ENCODE measurements at regions not wholly inside any gene's neighbourhood (a gene's known extent, or its start where the extent isn't known, plus 50 kb on each side); places are given as distances from the start of the nearest gene placed in this dataset.

- Histone ChIP-seq H3K9me3 (ENCODE audit: control insufficient read depth in 1 of 2, low read length in 2 of 2) (no peaks in the 10 kb centered on the region), H3K27me3 (ENCODE audit: low read depth, low read length) (no peaks in the 10 kb centered on the region), H3K36me3 (ENCODE audit: control insufficient read depth in 1 of 2, insufficient read depth in 2 of 2, low read length in 2 of 2) (no peaks in the 10 kb centered on the region), H3K4me1 (ENCODE audit: control insufficient read depth in 1 of 2, insufficient read depth in 2 of 2, low read length in 2 of 2) (no peaks in the 10 kb centered on the region), H3K4me3 (ENCODE audit: low read depth in 1 of 2, low read length in 2 of 2) (no peak overlapping the region), H3K27ac (ENCODE audit: low read length) (no peak overlapping the region)
These were observed 1053.7 kb upstream of the ZEB2 start for GRCh38 chr2:145573608-145574007.

DNA sequence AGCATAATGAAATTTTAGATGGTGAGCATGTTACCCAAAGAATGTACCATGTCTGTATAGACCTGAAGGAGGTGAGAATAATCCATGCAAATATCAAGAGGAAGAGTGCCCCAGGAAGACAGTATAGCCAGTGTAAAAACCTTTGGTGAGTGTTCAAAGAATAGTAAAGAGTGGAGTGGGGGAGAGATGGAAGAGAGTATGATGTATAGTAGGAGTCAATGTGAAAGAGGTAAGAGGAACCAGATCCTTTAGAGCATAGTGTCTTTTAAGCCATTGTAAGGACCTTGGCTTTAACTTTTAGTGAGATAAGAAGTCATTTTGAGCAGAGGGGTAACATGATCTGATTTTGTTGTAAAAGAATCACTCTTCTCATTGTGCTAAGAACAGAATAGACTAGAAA, 1052.3 kb upstream of the ZEB2 start:
- Histone ChIP-seq H3K9me3 (ENCODE audit: control insufficient read depth in 1 of 2, low read length in 2 of 2) (no peaks in the 10 kb centered on the region), H3K27me3 (ENCODE audit: low read depth, low read length) (no peaks in the 10 kb centered on the region), H3K4me1 (ENCODE audit: control insufficient read depth in 1 of 2, insufficient read depth in 2 of 2, low read length in 2 of 2) (no peaks in the 10 kb centered on the region), H3K36me3 (ENCODE audit: control insufficient read depth in 1 of 2, insufficient read depth in 2 of 2, low read length in 2 of 2) (no peaks in the 10 kb centered on the region), H3K4me3 (ENCODE audit: low read depth in 1 of 2, low read length in 2 of 2) (no peak overlapping the region), H3K27ac (ENCODE audit: low read length) (no peak overlapping the region)

GRCh38 chr2:145569108-145569507, 1049.2 kb upstream of the ZEB2 start:
- Histone ChIP-seq H3K4me3 (ENCODE audit: low read depth in 1 of 2, low read length in 2 of 2) (no peak overlapping the region), H3K27ac (ENCODE audit: low read length) (no peak overlapping the region), H3K27me3 (ENCODE audit: low read depth, low read length) (no peaks in the 10 kb centered on the region), H3K9me3 (ENCODE audit: control insufficient read depth in 1 of 2, low read length in 2 of 2) (no peaks in the 10 kb centered on the region), H3K4me1 (ENCODE audit: control insufficient read depth in 1 of 2, insufficient read depth in 2 of 2, low read length in 2 of 2) (peaks cover 0 to 6% of the 10 kb centered on the region in 2 donors), H3K36me3 (ENCODE audit: control insufficient read depth in 1 of 2, insufficient read depth in 2 of 2, low read length in 2 of 2) (no peaks in the 10 kb centered on the region)

DNA sequence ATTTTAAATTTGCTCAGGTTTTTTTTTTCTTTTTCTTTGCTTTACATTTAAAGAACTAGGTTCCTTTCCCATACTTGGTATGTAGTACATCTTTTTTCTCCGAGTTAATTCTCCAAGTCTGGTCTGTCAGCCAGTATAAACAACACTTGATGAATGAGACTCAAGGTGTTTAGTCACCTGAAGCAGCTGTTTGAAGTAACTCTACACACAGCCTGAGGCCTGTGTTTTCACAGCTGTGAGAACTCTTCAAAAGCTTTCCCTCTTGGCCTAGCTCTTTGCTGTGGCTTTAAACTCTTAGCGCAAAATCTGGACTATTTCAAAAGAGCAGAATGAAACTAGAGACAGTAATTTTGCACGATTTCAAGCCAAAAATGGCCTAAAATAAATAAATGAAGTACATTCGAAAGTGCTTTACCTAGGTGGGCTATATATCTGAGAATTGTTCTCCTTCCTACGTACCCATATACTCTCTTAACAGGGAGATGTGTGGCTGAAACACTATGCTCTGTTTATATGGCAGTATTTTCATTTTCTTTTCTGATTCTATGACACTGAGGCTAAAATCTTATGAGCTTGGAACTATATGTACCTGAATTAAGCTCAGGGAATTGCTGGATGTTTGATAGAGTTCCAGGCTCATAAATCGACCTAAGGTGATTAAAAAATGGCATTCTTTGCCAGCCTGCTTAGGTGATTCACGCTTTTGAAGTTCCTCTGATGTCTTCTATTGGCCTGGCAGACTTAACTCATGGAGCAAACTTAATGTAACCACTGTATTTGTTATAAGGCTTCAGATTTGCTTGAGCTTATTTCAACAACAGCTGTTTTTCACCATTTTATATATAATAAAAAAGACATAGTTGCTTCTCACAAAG, 1044.1 kb upstream of the ZEB2 start:
- Histone ChIP-seq H3K4me3 (ENCODE audit: low read depth in 1 of 2, low read length in 2 of 2) (no peak overlapping the region), H3K4me1 (ENCODE audit: control insufficient read depth in 1 of 2, insufficient read depth in 2 of 2, low read length in 2 of 2) (peaks cover 0 to 6% of the 10 kb centered on the region in 2 donors), H3K36me3 (ENCODE audit: control insufficient read depth in 1 of 2, insufficient read depth in 2 of 2, low read length in 2 of 2) (no peaks in the 10 kb centered on the region), H3K27me3 (ENCODE audit: low read depth, low read length) (no peaks in the 10 kb centered on the region), H3K27ac (ENCODE audit: low read length) (no peak overlapping the region), H3K9me3 (ENCODE audit: control insufficient read depth in 1 of 2, low read length in 2 of 2) (no peaks in the 10 kb centered on the region)

DNA sequence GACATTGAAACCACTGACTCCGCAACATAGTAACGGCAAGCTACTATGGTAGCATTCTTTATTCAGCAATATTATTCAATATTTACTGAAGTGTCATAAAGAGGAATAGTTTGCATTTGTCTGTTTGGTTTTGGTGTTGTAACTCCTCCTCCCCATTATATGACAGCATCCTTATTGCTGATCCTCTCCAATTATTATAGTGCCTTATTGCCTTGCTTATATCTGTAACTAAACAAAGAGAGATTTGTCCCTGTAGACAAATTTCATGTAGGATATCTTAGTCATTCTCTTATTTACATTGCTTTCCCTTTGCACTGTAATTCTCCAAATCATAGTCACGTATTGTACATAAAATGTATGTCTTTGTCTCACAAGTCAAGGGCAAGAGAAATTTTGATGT, 1041.2 kb upstream of the ZEB2 start:
- Histone ChIP-seq H3K36me3 (ENCODE audit: control insufficient read depth in 1 of 2, insufficient read depth in 2 of 2, low read length in 2 of 2) (no peaks in the 10 kb centered on the region), H3K9me3 (ENCODE audit: control insufficient read depth in 1 of 2, low read length in 2 of 2) (no peaks in the 10 kb centered on the region), H3K4me3 (ENCODE audit: low read depth in 1 of 2, low read length in 2 of 2) (no peak overlapping the region), H3K27me3 (ENCODE audit: low read depth, low read length) (no peaks in the 10 kb centered on the region), H3K4me1 (ENCODE audit: control insufficient read depth in 1 of 2, insufficient read depth in 2 of 2, low read length in 2 of 2) (peaks cover 0 to 6% of the 10 kb centered on the region in 2 donors), H3K27ac (ENCODE audit: low read length) (no peak overlapping the region)

DNA sequence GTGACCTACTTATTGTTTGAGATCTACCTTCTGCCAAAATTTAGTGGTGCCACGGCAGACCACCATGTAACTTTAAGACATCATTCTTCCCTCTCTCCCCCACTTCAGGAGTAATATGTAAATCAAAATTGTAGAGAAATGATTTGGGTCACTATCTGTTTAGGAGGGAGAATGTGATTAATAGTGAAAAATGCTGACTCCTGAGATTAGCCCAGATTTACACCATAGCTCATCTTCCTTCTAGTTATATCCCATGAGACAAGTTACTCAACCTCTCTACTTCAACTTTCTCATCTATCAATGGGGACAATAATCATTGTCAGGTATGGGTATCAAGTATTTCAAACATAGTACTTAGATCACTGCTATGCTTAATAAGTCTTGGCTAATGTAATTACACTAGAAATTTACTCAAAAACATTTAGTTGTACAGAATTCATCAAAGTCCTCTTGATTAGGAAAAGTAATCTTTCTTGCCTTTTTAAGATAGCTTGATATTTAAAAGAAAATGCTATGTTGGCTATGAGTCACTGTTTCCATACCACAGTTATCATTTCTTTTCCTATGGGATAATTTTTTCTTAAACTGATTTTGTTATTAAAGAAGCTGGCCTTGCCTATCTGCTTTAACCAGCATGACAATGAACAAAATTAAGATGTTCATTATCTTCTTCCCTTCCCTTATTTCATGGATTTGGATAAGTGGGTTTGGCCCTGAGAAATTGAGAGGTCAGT, 1038.9 kb upstream of the ZEB2 start:
- no peak overlapping the region for H3K4me3 ChIP-seq (ENCODE audit: low read depth in 1 of 2, low read length in 2 of 2)
- H3K27me3 ChIP-seq (ENCODE audit: low read depth, low read length), result no peaks in the 10 kb centered on the region
- no peaks in the 10 kb centered on the region for H3K36me3 ChIP-seq (ENCODE audit: control insufficient read depth in 1 of 2, insufficient read depth in 2 of 2, low read length in 2 of 2)
- H3K9me3 ChIP-seq (ENCODE audit: control insufficient read depth in 1 of 2, low read length in 2 of 2), result no peaks in the 10 kb centered on the region
- H3K4me1 ChIP-seq (ENCODE audit: control insufficient read depth in 1 of 2, insufficient read depth in 2 of 2, low read length in 2 of 2), result no peaks in the 10 kb centered on the region
- no peak overlapping the region for H3K27ac ChIP-seq (ENCODE audit: low read length)

DNA sequence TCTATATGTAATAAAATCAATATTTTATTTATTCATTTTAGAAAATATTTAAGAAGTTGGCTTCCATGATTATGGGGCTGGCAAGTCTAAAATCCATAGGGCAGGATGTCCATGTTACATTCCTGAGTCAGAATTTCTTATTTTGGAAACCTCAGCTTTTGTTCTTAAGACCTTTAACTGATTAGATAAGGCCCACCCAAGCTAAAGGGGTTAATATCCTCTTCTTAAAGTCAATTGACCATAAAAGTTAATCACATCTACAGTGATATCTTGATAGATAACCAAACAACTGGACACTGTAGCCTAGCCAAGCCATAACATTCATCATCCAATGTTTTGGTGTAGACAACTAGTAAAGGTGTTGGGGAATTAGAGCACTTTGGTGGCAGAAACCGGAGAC, 1035.4 kb upstream of the ZEB2 start:
- Histone ChIP-seq H3K36me3 (ENCODE audit: control insufficient read depth in 1 of 2, insufficient read depth in 2 of 2, low read length in 2 of 2) (no peaks in the 10 kb centered on the region), H3K4me3 (ENCODE audit: low read depth in 1 of 2, low read length in 2 of 2) (no peak overlapping the region), H3K27ac (ENCODE audit: low read length) (no peak overlapping the region), H3K27me3 (ENCODE audit: low read depth, low read length) (no peaks in the 10 kb centered on the region), H3K9me3 (ENCODE audit: control insufficient read depth in 1 of 2, low read length in 2 of 2) (no peaks in the 10 kb centered on the region), H3K4me1 (ENCODE audit: control insufficient read depth in 1 of 2, insufficient read depth in 2 of 2, low read length in 2 of 2) (no peaks in the 10 kb centered on the region)

- Histone ChIP-seq H3K9me3 (ENCODE audit: control insufficient read depth in 1 of 2, low read length in 2 of 2) (no peaks in the 10 kb centered on the region), H3K4me1 (ENCODE audit: control insufficient read depth in 1 of 2, insufficient read depth in 2 of 2, low read length in 2 of 2) (no peaks in the 10 kb centered on the region), H3K27me3 (ENCODE audit: low read depth, low read length) (no peaks in the 10 kb centered on the region), H3K4me3 (ENCODE audit: low read depth in 1 of 2, low read length in 2 of 2) (no peak overlapping the region), H3K36me3 (ENCODE audit: control insufficient read depth in 1 of 2, insufficient read depth in 2 of 2, low read length in 2 of 2) (no peaks in the 10 kb centered on the region), H3K27ac (ENCODE audit: low read length) (no peak overlapping the region)
These were observed 1031.8 kb upstream of the ZEB2 start for GRCh38 chr2:145551686-145552085.

- H3K27me3 ChIP-seq (ENCODE audit: low read depth, low read length), result no peaks in the 10 kb centered on the region
- no peaks in the 10 kb centered on the region for H3K9me3 ChIP-seq (ENCODE audit: control insufficient read depth in 1 of 2, low read length in 2 of 2)
These were observed 1028.6 kb upstream of the ZEB2 start for GRCh38 chr2:145548479-145548878.

GRCh38 chr2:145547620-145548019, 1027.7 kb upstream of the ZEB2 start:
- Histone ChIP-seq H3K27ac (ENCODE audit: low read length) (no peak overlapping the region), H3K9me3 (ENCODE audit: control insufficient read depth in 1 of 2, low read length in 2 of 2) (no peaks in the 10 kb centered on the region), H3K4me1 (ENCODE audit: control insufficient read depth in 1 of 2, insufficient read depth in 2 of 2, low read length in 2 of 2) (no peaks in the 10 kb centered on the region)

More at GRCh38 chr2:145548479-145548878, 1028.6 kb upstream of the ZEB2 start:
- Histone ChIP-seq H3K27ac (ENCODE audit: low read length) (no peak overlapping the region), H3K36me3 (ENCODE audit: control insufficient read depth in 1 of 2, insufficient read depth in 2 of 2, low read length in 2 of 2) (no peaks in the 10 kb centered on the region), H3K4me1 (ENCODE audit: control insufficient read depth in 1 of 2, insufficient read depth in 2 of 2, low read length in 2 of 2) (no peaks in the 10 kb centered on the region), H3K4me3 (ENCODE audit: low read depth in 1 of 2, low read length in 2 of 2) (no peak overlapping the region)

GRCh38 chr2:145546091-145546490, 1026.2 kb upstream of the ZEB2 start:
- Histone ChIP-seq H3K4me1 (ENCODE audit: control insufficient read depth in 1 of 2, insufficient read depth in 2 of 2, low read length in 2 of 2) (no peaks in the 10 kb centered on the region), H3K27me3 (ENCODE audit: low read depth, low read length) (no peaks in the 10 kb centered on the region), H3K27ac (ENCODE audit: low read length) (no peak overlapping the region), H3K9me3 (ENCODE audit: control insufficient read depth in 1 of 2, low read length in 2 of 2) (no peaks in the 10 kb centered on the region), H3K4me3 (ENCODE audit: low read depth in 1 of 2, low read length in 2 of 2) (no peak overlapping the region), H3K36me3 (ENCODE audit: control insufficient read depth in 1 of 2, insufficient read depth in 2 of 2, low read length in 2 of 2) (no peaks in the 10 kb centered on the region)

More at GRCh38 chr2:145547620-145548019, 1027.7 kb upstream of the ZEB2 start:
- H3K4me3 ChIP-seq (ENCODE audit: low read depth in 1 of 2, low read length in 2 of 2), result no peak overlapping the region
- H3K27me3 ChIP-seq (ENCODE audit: low read depth, low read length), result no peaks in the 10 kb centered on the region
- H3K36me3 ChIP-seq (ENCODE audit: control insufficient read depth in 1 of 2, insufficient read depth in 2 of 2, low read length in 2 of 2), result no peaks in the 10 kb centered on the region

Measured in muscle layer of duodenum (tissue), 2 donors.